ENCODE measurements at regions not wholly inside any gene's neighbourhood (a gene's known extent, or its start where the extent isn't known, plus 50 kb on each side); places are given as distances from the start of the nearest gene placed in this dataset.
"Not testable (repeated sequence)": the region's sequence is repeated elsewhere in the genome, so short reads cannot be mapped to it uniquely, and the experiment has no call there.

- no peak for DNase-seq
These were observed 448.9 kb upstream of the ERCC4 start for GRCh38 chr16:13471036-13471435.

GRCh38 chr16:13478991-13479390 lies 441.0 kb upstream of the ERCC4 start:
- no peak for DNase-seq

GRCh38 chr16:13479549-13479948 lies 440.4 kb upstream of the ERCC4 start:
- DNase-seq = no peak

GRCh38 chr16:13480801-13481200 lies 439.2 kb upstream of the ERCC4 start:
- peak; percentile 21 for DNase-seq

- DNase-seq = no peak
These were observed 436.8 kb upstream of the ERCC4 start for GRCh38 chr16:13483121-13483520.

- DNase-seq = not testable (repeated sequence)
These were observed 430.5 kb upstream of the ERCC4 start for GRCh38 chr16:13489416-13489815.

GRCh38 chr16:13492046-13492445 lies 427.9 kb upstream of the ERCC4 start:
- no peak for DNase-seq

GRCh38 chr16:13503960-13504635 lies 415.9 kb upstream of the ERCC4 start:
- no peak for DNase-seq

- no peak for DNase-seq
These were observed 412.4 kb upstream of the ERCC4 start for GRCh38 chr16:13507530-13507929.

GRCh38 chr16:13510425-13511151 lies 409.4 kb upstream of the ERCC4 start:
- DNase-seq = no peak

- DNase-seq = peak; percentile 29
These were observed 402.1 kb upstream of the ERCC4 start for GRCh38 chr16:13517841-13518240.

GRCh38 chr16:13519871-13520270 lies 400.1 kb upstream of the ERCC4 start:
- no peak for DNase-seq

GRCh38 chr16:13521356-13521755 lies 398.6 kb upstream of the ERCC4 start:
- no peak for DNase-seq

- DNase-seq = no peak
These were observed 392.6 kb upstream of the ERCC4 start for GRCh38 chr16:13527332-13527731.

- DNase-seq = no peak
These were observed 391.3 kb upstream of the ERCC4 start for GRCh38 chr16:13528691-13529090.

GRCh38 chr16:13529193-13529982 lies 390.6 kb upstream of the ERCC4 start:
- no peak for DNase-seq

GRCh38 chr16:13540771-13541170 lies 379.2 kb upstream of the ERCC4 start:
- DNase-seq = no peak

GRCh38 chr16:13542284-13542683 lies 377.7 kb upstream of the ERCC4 start:
- DNase-seq = no peak

- DNase-seq = no peak
These were observed 376.1 kb upstream of the ERCC4 start for GRCh38 chr16:13543850-13544249.

- no peak for DNase-seq
These were observed 374.7 kb upstream of the ERCC4 start for GRCh38 chr16:13545271-13545670.

- DNase-seq = no peak
These were observed 369.7 kb upstream of the ERCC4 start for GRCh38 chr16:13550254-13550653.

- DNase-seq = no peak
These were observed 367.6 kb upstream of the ERCC4 start for GRCh38 chr16:13552062-13552959.

GRCh38 chr16:13552960-13553257 lies 367.0 kb upstream of the ERCC4 start:
- DNase-seq = no peak
